ENCODE measurements at regions not wholly inside any gene's neighbourhood (a gene's known extent, or its start where the extent isn't known, plus 50 kb on each side); places are given as distances from the start of the nearest gene placed in this dataset.

- H4K20me1 ChIP-seq (replicated peaks; ENCODE audit: control insufficient read depth, insufficient read depth, low read length) = no peaks in the 10 kb centered on the region
- POLR2A ChIA-PET = no interaction called here
- intact Hi-C loops (cut with micrococcal nuclease) = no loop called here
- H3K27me3 ChIP-seq (ENCODE audit: control insufficient read depth in 2 of 2, insufficient read depth in 2 of 2, low read length in 2 of 2) = peaks cover 0 to 4% of the 10 kb centered on the region in 2 experiments; a peak in 1 of 5 replicates
- no peak overlapping the region for H3K4me3 ChIP-seq
- no peaks in the 10 kb centered on the region for H3K4me1 ChIP-seq (replicated peaks in 1 of 2; ENCODE audit: control insufficient read depth in 2 of 2, insufficient read depth in 2 of 2, low read length in 2 of 2)
- DNase-seq (ENCODE audit: extremely low read depth in 1 of 4, low spot score in 3 of 4) (no peak), FAIRE-seq (no peak), ATAC-seq (no peak)
- H3K9me3 ChIP-seq (replicated peaks; ENCODE audit: control insufficient read depth, insufficient read depth, low read depth, low read length) = no peaks in the 10 kb centered on the region
- no peaks in the 10 kb centered on the region for H3K79me2 ChIP-seq (ENCODE audit: control insufficient read depth, insufficient read depth, low read length)
- no peaks in the 10 kb centered on the region for H3K36me3 ChIP-seq (ENCODE audit: control insufficient read depth, insufficient read depth, low read length)
- H2AFZ ChIP-seq (ENCODE audit: low read depth, low read length) = no peak overlapping the region
- 0% methylated on average over 1 of the region's 1 CpG for WGBS (ENCODE audit: insufficient coverage, low coverage, missing lambda C conversion rate)
- in situ Hi-C loops (cut with MboI) = no loop called here
- no TSS peak for BruUV-seq (replicated peaks)
- no peak overlapping the region for H3K4me2 ChIP-seq (ENCODE audit: insufficient read depth, low read length)
- no peak for TF ChIP-seq WHSC1 (IDR thresholded peaks at IDR 0.05; ENCODE audit: low read length)
- no peak for TF ChIP-seq HDGF (IDR thresholded peaks at IDR 0.05)
- TF ChIP-seq TAF15 (IDR thresholded peaks at IDR 0.05; ENCODE audit: low read depth, low read length) = no peak
- TF ChIP-seq RREB1 (CRISPR knock-in tag; IDR thresholded peaks at IDR 0.05) = no peak
- no peak for TF ChIP-seq MXI1 (IDR thresholded peaks at IDR 0.05; ENCODE audit: low read depth, low read length)
- no peak for TF ChIP-seq CBFA2T3 (IDR thresholded peaks at IDR 0.05)
- no peak for TF ChIP-seq ZNF561 (CRISPR knock-in tag; conservative IDR thresholded peaks at IDR 0.05)
- no peak for TF ChIP-seq MBD1 (CRISPR knock-in tag; IDR thresholded peaks at IDR 0.05)
- no peak for TF ChIP-seq SPI1 (IDR thresholded peaks at IDR 0.05; ENCODE audit: borderline replicate concordance, low read depth, low read length)
- no peak for TF ChIP-seq ZNF280B (CRISPR knock-in tag; IDR thresholded peaks at IDR 0.05)
- no peak overlapping the region for H3K27ac ChIP-seq (ENCODE audit: extremely low read depth, low read depth, low read length)
- no peaks in the 10 kb centered on the region for H3K9me1 ChIP-seq (ENCODE audit: control insufficient read depth, insufficient read depth, low read length)
- H3K9ac ChIP-seq (ENCODE audit: insufficient read depth in 1 of 2, low read depth in 2 of 2, low read length in 2 of 2) = no peak overlapping the region
- CTCF ChIA-PET (ENCODE audit: low intra/inter-chr PET ratio) = no interaction called here
Observed at GRCh38 chr11:27276141-27276540, 86.9 kb downstream of the CCDC34 start.

Measured in K562 (cell line).